GM12892 (cell line): ENCODE measurements at regions not wholly inside any gene's neighbourhood (a gene's known extent, or its start where the extent isn't known, plus 50 kb on each side); places are given as distances from the start of the nearest gene placed in this dataset.

ENCODE experiments used
- POLR2A ChIP-seq: IDR thresholded peaks from 2 replicates; pipeline ENCODE4 v1.6.1; 2011; ENCODE audit warnings: low read depth, low read length, control low read depth
- POLR2AphosphoS5 ChIP-seq: IDR thresholded peaks from 2 replicates; pipeline ENCODE4 v1.6.1; 2011; ENCODE audit warnings: low read depth, low read length, control low read depth

- TF ChIP-seq POLR2AphosphoS5 = no peak
- no peak for TF ChIP-seq POLR2A
Observed at GRCh38 chr2:23221901-23222300, 163.1 kb upstream of the KLHL29 start.
